ENCODE measurements at regions not wholly inside any gene's neighbourhood (a gene's known extent, or its start where the extent isn't known, plus 50 kb on each side); places are given as distances from the start of the nearest gene placed in this dataset.

DNA sequence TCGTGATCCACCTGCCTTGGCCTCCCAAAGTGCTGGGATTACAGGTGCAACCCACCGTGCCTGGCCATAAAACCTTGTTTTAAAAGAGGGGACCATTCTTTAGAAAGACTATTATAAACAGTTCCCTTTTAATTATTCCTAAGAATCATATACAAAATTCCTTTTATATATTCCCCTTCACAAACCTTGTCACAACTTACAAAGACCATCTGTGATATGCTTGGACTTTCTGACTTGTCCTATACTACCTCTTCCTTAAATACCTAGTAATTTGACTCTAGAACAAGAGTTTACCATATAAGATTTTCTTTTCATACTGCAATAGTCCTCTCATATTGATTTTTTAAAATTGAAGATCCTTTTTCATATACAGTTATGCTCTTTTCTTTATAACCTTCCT is 135.8 kb upstream of the PRSS16 start:
- Histone ChIP-seq H2BK15ac (ENCODE audit: low read depth, low read length) (no peak overlapping the region), H3K79me2 (ENCODE audit: insufficient read depth, low read length) (no peaks in the 10 kb centered on the region), H3T11ph (ENCODE audit: low read length) (no peak overlapping the region), H3K79me1 (ENCODE audit: insufficient read depth, low read depth, low read length, poor library complexity, severe bottlenecking) (no peaks in the 10 kb centered on the region), H3K27me3 (ENCODE audit: insufficient read depth, low read length) (no peaks in the 10 kb centered on the region), H2BK120ac (ENCODE audit: low read depth, low read length, poor library complexity, severe bottlenecking) (no peak overlapping the region), H3K23me2 (ENCODE audit: insufficient read length, low read depth, low read length, poor library complexity, severe bottlenecking) (no peaks in the 10 kb centered on the region), H3K4me2 (ENCODE audit: insufficient read depth, insufficient read length, low read length) (no peak overlapping the region), H4K20me1 (ENCODE audit: control insufficient read depth, insufficient read depth, insufficient read length) (no peaks in the 10 kb centered on the region), H3K27ac (ENCODE audit: insufficient read length, low read depth, low read length) (no peak overlapping the region), H2BK20ac (ENCODE audit: low read depth, low read length, poor library complexity, severe bottlenecking) (no peak overlapping the region), H4K5ac (ENCODE audit: insufficient read length, low read depth, low read length) (no peak overlapping the region), H3K4me1 (ENCODE audit: insufficient read depth, low read length) (no peaks in the 10 kb centered on the region), H2AFZ (ENCODE audit: low read length) (no peak overlapping the region), H3K56ac (ENCODE audit: insufficient read length, low read depth, low read length) (no peak overlapping the region), H3K4ac (ENCODE audit: low read depth, low read length) (no peak overlapping the region), H3K9ac (ENCODE audit: extremely low read depth, insufficient read length, low read length) (no peak overlapping the region), H3K9me3 (ENCODE audit: control insufficient read depth, low read depth, low read length) (peaks cover 12% of the 10 kb centered on the region), H4K91ac (ENCODE audit: insufficient read length, low read depth, low read length) (no peak overlapping the region), H2BK12ac (ENCODE audit: insufficient read length, low read depth, low read length) (no peak overlapping the region), H4K8ac (replicated peaks; ENCODE audit: insufficient read length, low read depth, low read length) (no peak overlapping the region), H3K18ac (ENCODE audit: insufficient read length, low read depth, low read length) (no peak overlapping the region), H3K14ac (ENCODE audit: insufficient read depth, low read length) (no peak overlapping the region), H3K23ac (ENCODE audit: insufficient read length, low read depth, low read length) (no peak overlapping the region), H2BK5ac (ENCODE audit: insufficient read length, low read length) (no peak overlapping the region), H2AK5ac (ENCODE audit: insufficient read length, low read length) (no peak overlapping the region)
- no peak overlapping the region for H3K27ac Mint-ChIP-seq
- peaks cover 14 to 15% (median 15%) of the 10 kb centered on the region in 3 experiments; a peak in 6 of 7 replicates for H3K36me3 Mint-ChIP-seq (ENCODE audit: insufficient read depth in 1 of 3, low read depth in 3 of 3)
- no peak overlapping the region for H3K4me3 Mint-ChIP-seq
- DNase-seq = no peak
- peaks cover 1% of the 10 kb centered on the region for H3K27me3 Mint-ChIP-seq (ENCODE audit: low read depth)
- H3K4me1 Mint-ChIP-seq = no peaks in the 10 kb centered on the region
- WGBS (ENCODE audit: extremely low coverage, insufficient read length, low lambda C conversion rate) = no CpG with 5 or more reads among the region's 2 CpGs
- peaks cover 40 to 41% of the 10 kb centered on the region in 2 experiments for H3K9me3 Mint-ChIP-seq
- TF ChIP-seq, protein P1, sequence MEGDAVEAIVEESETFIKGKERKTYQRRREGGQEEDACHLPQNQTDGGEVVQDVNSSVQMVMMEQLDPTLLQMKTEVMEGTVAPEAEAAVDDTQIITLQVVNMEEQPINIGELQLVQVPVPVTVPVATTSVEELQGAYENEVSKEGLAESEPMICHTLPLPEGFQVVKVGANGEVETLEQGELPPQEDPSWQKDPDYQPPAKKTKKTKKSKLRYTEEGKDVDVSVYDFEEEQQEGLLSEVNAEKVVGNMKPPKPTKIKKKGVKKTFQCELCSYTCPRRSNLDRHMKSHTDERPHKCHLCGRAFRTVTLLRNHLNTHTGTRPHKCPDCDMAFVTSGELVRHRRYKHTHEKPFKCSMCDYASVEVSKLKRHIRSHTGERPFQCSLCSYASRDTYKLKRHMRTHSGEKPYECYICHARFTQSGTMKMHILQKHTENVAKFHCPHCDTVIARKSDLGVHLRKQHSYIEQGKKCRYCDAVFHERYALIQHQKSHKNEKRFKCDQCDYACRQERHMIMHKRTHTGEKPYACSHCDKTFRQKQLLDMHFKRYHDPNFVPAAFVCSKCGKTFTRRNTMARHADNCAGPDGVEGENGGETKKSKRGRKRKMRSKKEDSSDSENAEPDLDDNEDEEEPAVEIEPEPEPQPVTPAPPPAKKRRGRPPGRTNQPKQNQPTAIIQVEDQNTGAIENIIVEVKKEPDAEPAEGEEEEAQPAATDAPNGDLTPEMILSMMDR (conservative IDR thresholded peaks at IDR 0.05) = no peak
